ENCODE measurements at regions not wholly inside any gene's neighbourhood (a gene's known extent, or its start where the extent isn't known, plus 50 kb on each side); places are given as distances from the start of the nearest gene placed in this dataset.
"Not testable (repeated sequence)": the region's sequence is repeated elsewhere in the genome, so short reads cannot be mapped to it uniquely, and the experiment has no call there.

- Histone ChIP-seq H3K27ac (no peak overlapping the region), H3K36me3 (no peaks in the 10 kb centered on the region), H3K9me3 (ENCODE audit: severe bottlenecking) (no peaks in the 10 kb centered on the region), H3K27me3 (ENCODE audit: insufficient read depth, low read depth, severe bottlenecking) (no peaks in the 10 kb centered on the region), H3K4me3 (ENCODE audit: low read depth, low read length) (no peak overlapping the region)
- no peak for TF ChIP-seq CTCF (IDR thresholded peaks at IDR 0.05; ENCODE audit: low read depth, low read length)
- DNase-seq = no peak
These were observed 91.8 kb downstream of the APIP start for GRCh38 chr11:34824425-34824824.

- Histone ChIP-seq H3K27me3 (ENCODE audit: insufficient read depth, low read depth, severe bottlenecking) (no peaks in the 10 kb centered on the region), H3K9me3 (ENCODE audit: severe bottlenecking) (no peaks in the 10 kb centered on the region), H3K4me3 (ENCODE audit: low read depth, low read length) (no peak overlapping the region), H3K27ac (no peak overlapping the region), H3K36me3 (no peaks in the 10 kb centered on the region)
- DNase-seq = no peak
- TF ChIP-seq CTCF (IDR thresholded peaks at IDR 0.05; ENCODE audit: low read depth, low read length) = no peak
These were observed 92.5 kb downstream of the APIP start for GRCh38 chr11:34823639-34824038.

GRCh38 chr11:34823197-34823596 lies 93.0 kb downstream of the APIP start:
- no peak for TF ChIP-seq CTCF (IDR thresholded peaks at IDR 0.05; ENCODE audit: low read depth, low read length)
- H3K9me3 ChIP-seq (ENCODE audit: severe bottlenecking) = no peaks in the 10 kb centered on the region
- no peak for DNase-seq
- no peaks in the 10 kb centered on the region for H3K36me3 ChIP-seq
- H3K27me3 ChIP-seq (ENCODE audit: insufficient read depth, low read depth, severe bottlenecking) = no peaks in the 10 kb centered on the region
- no peak overlapping the region for H3K27ac ChIP-seq
- no peak overlapping the region for H3K4me3 ChIP-seq (ENCODE audit: low read depth, low read length)

- H3K4me3 ChIP-seq (ENCODE audit: low read depth, low read length) = no peak overlapping the region
- TF ChIP-seq CTCF (IDR thresholded peaks at IDR 0.05; ENCODE audit: low read depth, low read length) = no peak
- H3K9me3 ChIP-seq (ENCODE audit: severe bottlenecking) = no peaks in the 10 kb centered on the region
These were observed 96.3 kb downstream of the APIP start for GRCh38 chr11:34819740-34820482.

GRCh38 chr11:34817812-34818211 lies 98.4 kb downstream of the APIP start:
- H3K36me3 ChIP-seq; H3K27me3 ChIP-seq (ENCODE audit: insufficient read depth, low read depth, severe bottlenecking); H3K9me3 ChIP-seq (ENCODE audit: severe bottlenecking); H3K27ac ChIP-seq; DNase-seq; H3K4me3 ChIP-seq (ENCODE audit: low read depth, low read length): not testable (repeated sequence)

More at GRCh38 chr11:34819740-34820482, 96.3 kb downstream of the APIP start:
- DNase-seq = no peak
- no peak overlapping the region for H3K27ac ChIP-seq
- H3K36me3 ChIP-seq = no peaks in the 10 kb centered on the region
- no peaks in the 10 kb centered on the region for H3K27me3 ChIP-seq (ENCODE audit: insufficient read depth, low read depth, severe bottlenecking)

GRCh38 chr11:34816698-34817213 lies 99.4 kb downstream of the APIP start:
- H3K9me3 ChIP-seq (ENCODE audit: severe bottlenecking) = no peaks in the 10 kb centered on the region

More at GRCh38 chr11:34816698-34817213, 99.4 kb downstream of the APIP start:
- TF ChIP-seq CTCF (IDR thresholded peaks at IDR 0.05; ENCODE audit: low read depth, low read length) = no peak
- Histone ChIP-seq H3K4me3 (ENCODE audit: low read depth, low read length) (no peak overlapping the region), H3K27ac (no peak overlapping the region), H3K27me3 (ENCODE audit: insufficient read depth, low read depth, severe bottlenecking) (no peaks in the 10 kb centered on the region), H3K36me3 (no peaks in the 10 kb centered on the region)
- no peak for DNase-seq

Measured in WERI-Rb-1 (cell line).